DND-41 (cell line): ENCODE measurements at regions not wholly inside any gene's neighbourhood (a gene's known extent, or its start where the extent isn't known, plus 50 kb on each side); places are given as distances from the start of the nearest gene placed in this dataset.

Experiments used
- EZH2 ChIP-seq: IDR thresholded peaks from 3 replicates; pipeline ENCODE4 v1.6.1; 2012; ENCODE audit warnings: borderline replicate concordance, low read depth, mild to moderate bottlenecking, moderate library complexity, low read length, inconsistent platforms; ENCODE audit not compliant: severe bottlenecking
- TF ChIP-seq, protein P1 (sequence below): IDR thresholded peaks from 2 replicates; pipeline ENCODE4 v1.5.1; 2012; ENCODE audit warnings: borderline replicate concordance, low read length, moderate library complexity, mild to moderate bottlenecking; ENCODE audit not compliant: poor library complexity, severe bottlenecking; ENCODE audit errors: extremely low read depth

DNA sequence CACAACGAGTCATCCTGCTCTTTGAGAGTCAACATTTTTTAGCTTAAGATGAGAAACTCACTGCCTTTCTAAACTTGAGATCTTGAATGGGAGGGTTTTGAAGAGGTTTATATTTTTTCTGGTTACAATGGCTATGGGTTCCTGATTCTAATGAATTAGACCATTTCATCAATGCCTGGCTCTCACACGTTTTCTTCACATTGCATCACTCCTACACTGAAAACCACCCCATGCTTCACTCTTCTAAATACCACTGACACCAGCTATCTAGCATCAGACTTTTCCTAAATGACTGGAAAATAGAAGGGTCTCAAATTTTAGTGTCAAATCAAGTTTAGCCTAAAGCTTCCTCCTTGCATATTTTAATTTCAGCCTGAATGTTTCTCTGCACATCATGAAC lies 606.1 kb upstream of the USP24 start:
- TF ChIP-seq, protein P1, sequence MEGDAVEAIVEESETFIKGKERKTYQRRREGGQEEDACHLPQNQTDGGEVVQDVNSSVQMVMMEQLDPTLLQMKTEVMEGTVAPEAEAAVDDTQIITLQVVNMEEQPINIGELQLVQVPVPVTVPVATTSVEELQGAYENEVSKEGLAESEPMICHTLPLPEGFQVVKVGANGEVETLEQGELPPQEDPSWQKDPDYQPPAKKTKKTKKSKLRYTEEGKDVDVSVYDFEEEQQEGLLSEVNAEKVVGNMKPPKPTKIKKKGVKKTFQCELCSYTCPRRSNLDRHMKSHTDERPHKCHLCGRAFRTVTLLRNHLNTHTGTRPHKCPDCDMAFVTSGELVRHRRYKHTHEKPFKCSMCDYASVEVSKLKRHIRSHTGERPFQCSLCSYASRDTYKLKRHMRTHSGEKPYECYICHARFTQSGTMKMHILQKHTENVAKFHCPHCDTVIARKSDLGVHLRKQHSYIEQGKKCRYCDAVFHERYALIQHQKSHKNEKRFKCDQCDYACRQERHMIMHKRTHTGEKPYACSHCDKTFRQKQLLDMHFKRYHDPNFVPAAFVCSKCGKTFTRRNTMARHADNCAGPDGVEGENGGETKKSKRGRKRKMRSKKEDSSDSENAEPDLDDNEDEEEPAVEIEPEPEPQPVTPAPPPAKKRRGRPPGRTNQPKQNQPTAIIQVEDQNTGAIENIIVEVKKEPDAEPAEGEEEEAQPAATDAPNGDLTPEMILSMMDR: no peak
- no peak for TF ChIP-seq EZH2
